ENCODE measurements at regions not wholly inside any gene's neighbourhood (a gene's known extent, or its start where the extent isn't known, plus 50 kb on each side); places are given as distances from the start of the nearest gene placed in this dataset.
"Not testable (repeated sequence)": the region's sequence is repeated elsewhere in the genome, so short reads cannot be mapped to it uniquely, and the experiment has no call there.

DNA sequence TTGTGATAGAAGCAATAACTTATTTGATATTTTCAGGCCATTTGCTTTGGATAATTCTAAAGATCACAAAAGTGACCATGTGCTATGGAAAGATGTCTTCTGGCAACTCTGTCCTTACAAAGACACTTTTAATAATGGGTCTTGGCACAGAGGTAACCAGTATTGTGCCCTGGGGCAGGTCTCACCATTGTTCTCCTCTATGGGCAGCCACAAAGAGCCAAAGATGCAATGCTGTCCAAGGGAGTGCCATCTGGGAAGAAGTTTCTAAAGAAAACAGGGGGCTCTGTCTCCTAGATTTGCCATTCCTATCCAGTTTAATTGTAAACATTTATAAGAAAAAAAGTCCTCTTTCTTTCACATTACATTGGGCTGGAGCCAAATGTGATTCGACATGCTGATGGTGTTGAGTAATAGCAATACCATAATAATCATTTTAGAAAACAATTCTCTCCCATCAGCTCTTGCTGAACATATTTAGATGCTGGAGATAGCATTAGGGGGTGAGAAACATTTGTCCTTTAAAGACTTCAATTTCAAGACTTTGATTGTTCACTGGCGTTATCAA is 179.9 kb downstream of the KIT start:
- Histone ChIP-seq H3K27ac (ENCODE audit: low read depth, low read length, severe bottlenecking) (no peak overlapping the region), H3K36me3 (ENCODE audit: control insufficient read depth, insufficient read depth, low read length) (no peaks in the 10 kb centered on the region), H3K4me3 (ENCODE audit: extremely low read depth, insufficient read depth, low read length, poor library complexity, severe bottlenecking) (no peak overlapping the region), H3K9me3 (ENCODE audit: control insufficient read depth, low read length) (no peaks in the 10 kb centered on the region), H3K4me1 (ENCODE audit: control insufficient read depth, insufficient read depth, low read length, poor library complexity, severe bottlenecking) (no peaks in the 10 kb centered on the region)
- no CpG with 5 or more reads among the region's 2 CpGs for WGBS, 2 experiments (ENCODE audit: insufficient coverage in 2 of 2)

DNA sequence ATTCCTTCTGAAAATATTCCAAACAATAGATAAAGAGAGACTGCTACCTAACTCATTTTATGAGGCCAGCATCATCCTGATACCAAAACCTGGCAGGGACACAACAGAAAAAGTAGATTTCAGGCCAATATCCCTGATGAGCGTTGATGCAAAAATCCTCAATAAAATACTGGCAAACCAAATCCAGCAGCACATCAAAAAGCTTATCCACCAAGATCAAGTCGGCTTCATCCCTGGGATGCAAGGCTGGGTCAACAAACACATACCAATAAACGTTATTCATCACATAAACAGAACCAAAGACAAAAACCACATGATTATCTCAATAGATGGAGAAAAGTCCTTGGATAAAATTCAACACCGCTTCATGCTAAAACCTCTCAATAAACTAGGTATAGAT is 170.6 kb downstream of the KIT start:
- H3K36me3 ChIP-seq (ENCODE audit: control insufficient read depth, insufficient read depth, low read length); H3K4me3 ChIP-seq (ENCODE audit: extremely low read depth, insufficient read depth, low read length, poor library complexity, severe bottlenecking); H3K9me3 ChIP-seq (ENCODE audit: control insufficient read depth, low read length); H3K4me1 ChIP-seq (ENCODE audit: control insufficient read depth, insufficient read depth, low read length, poor library complexity, severe bottlenecking); H3K27ac ChIP-seq (ENCODE audit: low read depth, low read length, severe bottlenecking): not testable (repeated sequence)
- WGBS, 2 experiments (ENCODE audit: insufficient coverage in 2 of 2), result 83% methylated on average over 1 of the region's 4 CpGs; no CpG with 5 or more reads in 1 of the 2 experiments

DNA sequence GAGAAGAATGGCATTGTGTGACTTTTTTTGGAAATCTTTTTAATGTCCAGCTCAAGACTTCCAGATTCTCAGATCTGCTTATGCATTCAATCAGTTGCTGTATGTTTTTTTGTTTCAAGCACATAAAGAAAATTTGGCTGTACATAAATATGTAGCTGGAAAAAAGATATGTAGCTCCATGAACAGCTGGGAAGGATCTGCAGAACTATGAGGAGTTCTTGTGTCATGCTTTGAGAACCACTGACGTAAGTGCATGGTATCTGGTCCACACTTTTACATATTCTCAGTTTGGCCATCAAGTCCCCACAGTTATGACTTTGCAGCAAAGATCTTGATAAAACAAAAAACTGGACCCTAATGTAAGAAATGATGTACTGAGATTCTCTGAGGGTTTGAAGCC is 165.9 kb downstream of the KIT start:
- Histone ChIP-seq H3K9me3 (ENCODE audit: control insufficient read depth, low read length) (no peaks in the 10 kb centered on the region), H3K27ac (ENCODE audit: low read depth, low read length, severe bottlenecking) (no peak overlapping the region), H3K4me1 (ENCODE audit: control insufficient read depth, insufficient read depth, low read length, poor library complexity, severe bottlenecking) (no peaks in the 10 kb centered on the region), H3K4me3 (ENCODE audit: extremely low read depth, insufficient read depth, low read length, poor library complexity, severe bottlenecking) (no peak overlapping the region), H3K36me3 (ENCODE audit: control insufficient read depth, insufficient read depth, low read length) (no peaks in the 10 kb centered on the region)
- WGBS, 2 experiments (ENCODE audit: insufficient coverage in 2 of 2), result 100% methylated on average over 1 of the region's 1 CpG; no CpG with 5 or more reads in 1 of the 2 experiments

DNA sequence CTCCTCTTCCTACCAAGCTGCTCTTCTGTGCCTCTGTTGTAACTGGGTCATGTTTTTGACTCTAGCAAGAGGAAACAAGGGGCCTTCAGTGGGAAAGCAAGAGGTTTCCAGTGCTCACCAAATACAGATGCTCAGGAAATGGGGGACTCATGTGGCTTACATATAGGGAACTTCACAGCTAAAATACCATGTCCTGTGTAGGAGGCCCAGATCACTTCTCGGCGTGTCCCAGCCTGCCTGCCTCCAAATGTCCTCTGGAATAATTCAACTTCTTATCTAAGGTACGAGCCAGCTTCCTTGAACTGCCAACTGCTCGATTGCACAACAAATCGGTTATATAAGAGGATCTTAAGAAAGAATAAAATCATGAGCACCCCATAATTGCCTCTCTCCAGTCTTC is 161.3 kb downstream of the KIT start:
- Histone ChIP-seq H3K4me3 (ENCODE audit: extremely low read depth, insufficient read depth, low read length, poor library complexity, severe bottlenecking) (no peak overlapping the region), H3K4me1 (ENCODE audit: control insufficient read depth, insufficient read depth, low read length, poor library complexity, severe bottlenecking) (no peaks in the 10 kb centered on the region), H3K9me3 (ENCODE audit: control insufficient read depth, low read length) (no peaks in the 10 kb centered on the region), H3K27ac (ENCODE audit: low read depth, low read length, severe bottlenecking) (no peak overlapping the region), H3K36me3 (ENCODE audit: control insufficient read depth, insufficient read depth, low read length) (no peaks in the 10 kb centered on the region)
- 90 to 100% methylated on average over 3 of the region's 5 CpGs for WGBS, 2 experiments (ENCODE audit: insufficient coverage in 2 of 2)

DNA sequence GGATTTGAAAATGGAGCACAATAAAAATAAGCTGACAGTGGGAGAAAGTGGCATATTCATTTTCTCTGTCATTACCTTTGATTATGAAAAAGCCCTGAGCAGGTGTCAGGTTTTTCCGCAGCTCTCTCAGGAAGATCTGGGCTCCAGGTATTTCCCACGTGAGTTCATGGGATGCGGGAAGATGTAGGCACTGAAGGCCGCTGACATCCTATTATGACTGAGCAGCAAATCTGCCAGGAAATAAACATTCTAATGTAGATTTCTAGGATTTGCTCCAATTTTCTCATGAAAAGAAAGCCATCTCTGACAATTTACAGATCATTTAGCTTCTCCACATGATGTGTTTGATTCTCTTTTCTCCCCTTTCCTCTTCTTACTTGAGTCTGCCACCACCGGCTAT is 160.7 kb downstream of the KIT start:
- Histone ChIP-seq H3K9me3 (ENCODE audit: control insufficient read depth, low read length) (no peaks in the 10 kb centered on the region), H3K27ac (ENCODE audit: low read depth, low read length, severe bottlenecking) (no peak overlapping the region), H3K4me3 (ENCODE audit: extremely low read depth, insufficient read depth, low read length, poor library complexity, severe bottlenecking) (no peak overlapping the region), H3K4me1 (ENCODE audit: control insufficient read depth, insufficient read depth, low read length, poor library complexity, severe bottlenecking) (no peaks in the 10 kb centered on the region), H3K36me3 (ENCODE audit: control insufficient read depth, insufficient read depth, low read length) (no peaks in the 10 kb centered on the region)
- 84 to 89% methylated on average over 3 to 4 of the region's 5 CpGs for WGBS, 2 experiments (ENCODE audit: insufficient coverage in 2 of 2)

DNA sequence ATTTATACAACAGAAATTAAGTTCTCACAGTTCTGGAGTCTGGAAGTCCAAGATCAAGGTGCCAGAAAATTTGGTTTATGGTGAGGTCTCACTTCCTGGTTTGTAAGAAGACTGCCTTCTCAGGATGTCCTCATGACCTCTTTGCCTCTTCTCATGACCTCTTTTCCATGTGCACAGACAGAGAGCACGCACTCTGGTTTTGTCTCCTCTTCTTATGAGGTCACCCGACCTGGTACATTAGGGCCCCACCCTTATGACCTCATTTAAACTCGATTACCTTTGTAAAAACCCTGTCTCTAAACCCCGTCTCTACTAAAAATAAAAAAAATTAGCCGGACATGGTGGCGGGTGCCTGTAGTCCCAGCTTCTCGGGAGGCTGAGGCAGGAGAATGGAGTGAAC is 155.9 kb downstream of the KIT start:
- no peaks in the 10 kb centered on the region for H3K9me3 ChIP-seq (ENCODE audit: control insufficient read depth, low read length)
- H3K4me1 ChIP-seq (ENCODE audit: control insufficient read depth, insufficient read depth, low read length, poor library complexity, severe bottlenecking), result no peaks in the 10 kb centered on the region
- H3K27ac ChIP-seq (ENCODE audit: low read depth, low read length, severe bottlenecking), result no peak overlapping the region
- no peaks in the 10 kb centered on the region for H3K36me3 ChIP-seq (ENCODE audit: control insufficient read depth, insufficient read depth, low read length)
- WGBS, 2 experiments (ENCODE audit: insufficient coverage in 2 of 2), result 90 to 100% methylated on average over 1 to 6 of the region's 7 CpGs
- H3K4me3 ChIP-seq (ENCODE audit: extremely low read depth, insufficient read depth, low read length, poor library complexity, severe bottlenecking), result no peak overlapping the region

DNA sequence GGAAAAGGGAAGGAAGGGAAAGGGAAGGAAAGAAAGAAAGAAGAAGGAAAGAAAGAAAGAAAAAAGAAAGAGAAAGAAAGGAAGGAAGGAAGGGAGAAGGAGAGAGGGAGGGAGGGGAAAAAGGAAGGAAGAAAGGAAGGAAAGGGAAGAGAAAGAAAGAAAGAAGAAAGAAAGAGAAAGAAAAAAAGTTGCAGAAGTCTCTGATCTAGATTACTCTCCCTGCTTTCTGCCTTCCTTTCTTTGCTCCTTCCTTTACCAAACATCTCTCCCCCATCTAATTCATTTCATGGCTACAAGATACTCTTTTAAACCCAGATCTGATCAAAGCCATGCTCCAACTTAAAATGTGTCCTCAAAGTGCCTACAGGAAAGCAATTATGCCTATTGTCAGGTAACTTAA is 148.6 kb downstream of the KIT start:
- Histone ChIP-seq H3K27ac (ENCODE audit: low read depth, low read length, severe bottlenecking) (no peak overlapping the region), H3K36me3 (ENCODE audit: control insufficient read depth, insufficient read depth, low read length) (no peaks in the 10 kb centered on the region), H3K9me3 (ENCODE audit: control insufficient read depth, low read length) (no peaks in the 10 kb centered on the region), H3K4me3 (ENCODE audit: extremely low read depth, insufficient read depth, low read length, poor library complexity, severe bottlenecking) (no peak overlapping the region), H3K4me1 (ENCODE audit: control insufficient read depth, insufficient read depth, low read length, poor library complexity, severe bottlenecking) (no peaks in the 10 kb centered on the region)

DNA sequence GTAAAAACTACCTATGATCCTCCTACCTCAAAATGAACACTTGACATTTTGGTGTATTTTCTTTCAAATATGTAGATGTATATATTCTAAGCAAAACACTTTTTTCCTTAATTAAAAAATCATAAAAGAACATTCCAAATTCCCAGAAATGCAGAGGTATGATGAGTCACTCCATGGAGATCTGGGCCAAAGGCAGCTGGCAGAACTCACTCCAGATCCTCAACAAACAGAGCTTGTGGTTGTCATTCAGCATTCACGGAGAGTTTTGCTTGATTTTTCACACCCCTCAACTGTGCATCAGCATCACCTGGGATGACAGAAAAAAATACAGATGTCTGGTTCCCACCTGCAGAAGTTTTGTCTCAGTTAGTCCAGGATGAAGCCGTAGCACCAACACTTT is 144.6 kb downstream of the KIT start:
- no peaks in the 10 kb centered on the region for H3K4me1 ChIP-seq (ENCODE audit: control insufficient read depth, insufficient read depth, low read length, poor library complexity, severe bottlenecking)
- 88 to 100% methylated on average over 1 of the region's 2 CpGs for WGBS, 2 experiments (ENCODE audit: insufficient coverage in 2 of 2)
- H3K36me3 ChIP-seq (ENCODE audit: control insufficient read depth, insufficient read depth, low read length), result no peaks in the 10 kb centered on the region
- H3K27ac ChIP-seq (ENCODE audit: low read depth, low read length, severe bottlenecking), result no peak overlapping the region
- no peak overlapping the region for H3K4me3 ChIP-seq (ENCODE audit: extremely low read depth, insufficient read depth, low read length, poor library complexity, severe bottlenecking)
- H3K9me3 ChIP-seq (ENCODE audit: control insufficient read depth, low read length), result no peaks in the 10 kb centered on the region

DNA sequence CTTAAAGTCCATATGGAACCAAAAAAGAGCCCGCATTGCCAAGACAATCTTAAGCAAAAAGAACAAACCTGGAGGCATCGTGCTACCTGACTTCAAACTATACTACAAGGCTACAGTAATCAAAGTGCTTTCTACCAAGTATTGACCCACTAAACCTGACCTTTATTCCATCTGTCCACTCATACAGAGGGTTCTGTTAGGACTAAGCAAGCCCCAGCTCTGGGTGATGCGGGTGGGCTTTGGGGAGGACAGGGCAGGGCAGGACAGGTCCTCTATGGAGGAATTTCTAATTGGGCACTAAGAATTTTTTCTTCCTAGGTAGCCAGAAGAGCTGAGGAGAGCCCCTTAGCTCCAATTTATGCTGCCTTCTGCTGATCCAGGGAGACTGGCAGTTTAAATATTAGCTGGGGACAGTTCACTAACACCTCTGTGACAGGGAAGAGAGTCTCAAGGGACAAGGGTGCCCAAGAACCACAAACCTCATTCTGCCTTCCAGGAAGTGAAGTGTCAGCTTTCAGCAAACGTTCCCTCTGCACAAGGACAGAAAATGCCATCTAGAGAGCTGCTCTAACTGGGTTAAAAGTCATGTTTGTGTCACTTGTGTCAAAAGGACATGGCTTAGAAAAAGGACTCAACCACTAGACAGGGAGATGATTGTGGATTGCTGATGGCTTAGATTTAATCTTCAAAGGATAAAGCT is 143.2 kb downstream of the KIT start:
- H3K4me3 ChIP-seq (ENCODE audit: extremely low read depth, insufficient read depth, low read length, poor library complexity, severe bottlenecking), result no peak overlapping the region
- no peaks in the 10 kb centered on the region for H3K4me1 ChIP-seq (ENCODE audit: control insufficient read depth, insufficient read depth, low read length, poor library complexity, severe bottlenecking)
- H3K36me3 ChIP-seq (ENCODE audit: control insufficient read depth, insufficient read depth, low read length), result no peaks in the 10 kb centered on the region
- H3K27ac ChIP-seq (ENCODE audit: low read depth, low read length, severe bottlenecking), result no peak overlapping the region
- no peaks in the 10 kb centered on the region for H3K9me3 ChIP-seq (ENCODE audit: control insufficient read depth, low read length)
- WGBS, 2 experiments (ENCODE audit: insufficient coverage in 2 of 2), result 91 to 93% methylated on average over 3 of the region's 4 CpGs

DNA sequence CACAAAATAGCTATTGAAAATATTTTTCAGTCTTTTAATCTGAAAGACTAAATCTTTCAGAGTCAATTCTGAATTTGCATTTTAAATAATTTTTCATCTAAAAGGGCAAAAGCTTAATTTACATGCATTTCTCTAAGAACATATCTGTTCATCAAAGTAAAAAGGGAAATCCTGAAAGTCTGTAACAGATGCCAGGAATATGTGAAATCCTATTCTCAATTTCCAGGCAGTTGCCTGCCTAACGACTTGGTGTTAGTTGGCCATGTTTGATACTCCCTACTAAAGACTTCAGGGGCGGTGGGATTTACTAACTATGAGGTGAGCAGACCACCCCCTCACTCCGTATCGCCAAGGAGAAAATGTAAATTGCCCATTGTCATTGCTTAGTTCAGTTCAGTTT is 136.8 kb downstream of the KIT start:
- no peaks in the 10 kb centered on the region for H3K4me1 ChIP-seq (ENCODE audit: control insufficient read depth, insufficient read depth, low read length, poor library complexity, severe bottlenecking)
- no peak overlapping the region for H3K4me3 ChIP-seq (ENCODE audit: extremely low read depth, insufficient read depth, low read length, poor library complexity, severe bottlenecking)
- H3K36me3 ChIP-seq (ENCODE audit: control insufficient read depth, insufficient read depth, low read length), result no peaks in the 10 kb centered on the region
- H3K9me3 ChIP-seq (ENCODE audit: control insufficient read depth, low read length), result no peaks in the 10 kb centered on the region
- WGBS, 2 experiments (ENCODE audit: insufficient coverage in 2 of 2), result 96% methylated on average over 4 of the region's 4 CpGs; no CpG with 5 or more reads in 1 of the 2 experiments
- no peak overlapping the region for H3K27ac ChIP-seq (ENCODE audit: low read depth, low read length, severe bottlenecking)

DNA sequence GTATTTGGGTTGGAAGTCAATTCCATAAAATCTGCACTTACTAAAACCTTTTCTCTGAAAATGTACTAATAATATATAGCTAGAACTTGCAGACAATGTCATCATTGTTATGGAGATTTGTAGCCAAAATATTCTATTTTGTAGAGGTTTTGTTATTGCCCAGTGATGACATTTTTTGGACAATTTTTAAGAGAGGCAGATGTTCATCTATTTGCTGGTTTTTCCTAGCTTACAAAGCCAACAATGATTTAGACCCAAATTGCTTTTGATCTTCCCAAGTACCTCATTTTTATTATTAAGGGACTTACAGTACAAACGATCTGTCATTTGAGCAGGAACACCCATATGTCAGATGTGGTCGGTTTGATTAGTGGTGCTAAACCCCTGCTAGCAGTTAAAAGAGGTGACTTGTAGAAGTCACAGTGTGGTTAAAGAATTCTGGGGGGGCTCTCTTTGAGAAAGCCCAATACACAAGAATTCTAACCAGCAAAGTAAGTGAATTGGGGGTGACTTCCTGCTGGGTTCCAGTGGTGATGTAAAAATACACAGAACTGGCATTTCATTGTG is 136.2 kb downstream of the KIT start:
- WGBS, 2 experiments (ENCODE audit: insufficient coverage in 2 of 2), result no CpG with 5 or more reads among the region's 2 CpGs
- Histone ChIP-seq H3K4me1 (ENCODE audit: control insufficient read depth, insufficient read depth, low read length, poor library complexity, severe bottlenecking) (no peaks in the 10 kb centered on the region), H3K9me3 (ENCODE audit: control insufficient read depth, low read length) (no peaks in the 10 kb centered on the region), H3K36me3 (ENCODE audit: control insufficient read depth, insufficient read depth, low read length) (no peaks in the 10 kb centered on the region), H3K27ac (ENCODE audit: low read depth, low read length, severe bottlenecking) (no peak overlapping the region), H3K4me3 (ENCODE audit: extremely low read depth, insufficient read depth, low read length, poor library complexity, severe bottlenecking) (no peak overlapping the region)

Measured in mesodermal cell (in vitro differentiated cells).